Daoy (cell line): ENCODE measurements at regions not wholly inside any gene's neighbourhood (a gene's known extent, or its start where the extent isn't known, plus 50 kb on each side); places are given as distances from the start of the nearest gene placed in this dataset.
"Not testable (repeated sequence)": the region's sequence is repeated elsewhere in the genome, so short reads cannot be mapped to it uniquely, and the experiment has no call there.

ENCODE experiments used
- DNase-seq: peaks from one replicate; pipeline ENCODE4 v3.0.0-alpha.2; 2015; ENCODE audit warnings: low read depth

DNA sequence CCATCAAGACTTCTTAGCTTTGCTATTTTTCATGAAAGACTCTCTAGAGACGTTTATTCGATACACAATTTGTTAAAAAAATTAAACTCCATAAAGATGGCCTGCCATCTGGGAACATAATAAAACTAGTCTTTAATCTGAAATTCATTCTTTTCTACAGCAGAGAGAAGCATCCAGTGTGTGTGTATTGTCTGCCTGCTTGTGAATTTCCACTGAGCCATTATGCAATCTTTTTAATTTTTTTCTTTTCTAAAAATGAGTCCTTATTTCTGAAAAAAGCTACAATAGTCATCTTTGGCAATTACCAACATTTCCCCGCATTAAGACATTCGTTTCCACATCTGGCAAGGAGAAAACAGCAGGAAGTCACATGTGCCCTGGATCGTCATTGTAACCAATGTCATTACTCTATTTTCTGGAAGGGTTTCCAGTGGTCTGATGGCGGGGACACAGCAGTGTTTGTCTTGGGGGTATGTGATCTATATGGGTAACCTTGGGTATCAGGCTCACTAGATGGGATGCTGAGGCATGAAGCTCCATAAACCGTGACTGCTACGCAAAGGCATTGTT is 263.1 kb downstream of the MSX2 start:
- DNase-seq = no peak

DNA sequence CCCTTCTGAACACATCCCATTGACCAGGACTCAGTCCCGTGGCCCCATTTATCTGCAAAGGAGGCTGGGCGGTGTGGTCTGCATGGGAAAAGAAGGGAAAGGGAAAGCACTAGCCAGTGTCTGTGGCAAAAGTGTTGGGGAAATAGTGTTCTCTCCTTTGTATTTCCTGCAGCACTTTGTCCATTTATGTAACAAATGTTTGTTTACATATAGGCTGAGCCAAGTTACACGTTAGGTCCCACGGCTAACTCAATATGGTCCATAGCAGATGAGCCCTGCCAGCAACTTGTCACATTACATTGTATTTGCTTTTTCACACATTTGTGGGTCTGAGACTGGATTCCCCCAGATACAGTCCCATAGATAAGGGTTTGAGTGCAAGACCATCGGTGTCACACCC is 260.5 kb downstream of the MSX2 start:
- no peak for DNase-seq

DNA sequence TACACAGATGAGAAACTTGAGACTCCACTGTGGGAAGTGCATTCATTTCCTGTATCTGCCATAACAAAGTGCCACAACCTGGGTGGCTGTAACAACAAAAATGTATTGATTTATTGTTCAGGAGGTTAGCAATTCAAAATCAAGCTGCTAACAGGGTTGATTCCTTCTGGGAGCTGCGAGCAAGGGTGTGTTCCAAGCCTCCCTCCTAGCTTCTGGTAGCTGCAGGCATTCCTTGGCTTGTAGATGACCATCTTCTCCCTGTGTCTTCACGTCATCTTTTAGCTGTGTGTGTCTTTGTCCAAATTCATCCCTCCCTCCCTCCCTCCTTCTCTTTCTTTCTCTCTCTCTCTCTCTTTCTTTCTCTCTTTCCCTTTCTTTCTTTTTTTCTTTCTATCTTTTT is 258.1 kb downstream of the MSX2 start:
- peak; percentile 24 for DNase-seq

DNA sequence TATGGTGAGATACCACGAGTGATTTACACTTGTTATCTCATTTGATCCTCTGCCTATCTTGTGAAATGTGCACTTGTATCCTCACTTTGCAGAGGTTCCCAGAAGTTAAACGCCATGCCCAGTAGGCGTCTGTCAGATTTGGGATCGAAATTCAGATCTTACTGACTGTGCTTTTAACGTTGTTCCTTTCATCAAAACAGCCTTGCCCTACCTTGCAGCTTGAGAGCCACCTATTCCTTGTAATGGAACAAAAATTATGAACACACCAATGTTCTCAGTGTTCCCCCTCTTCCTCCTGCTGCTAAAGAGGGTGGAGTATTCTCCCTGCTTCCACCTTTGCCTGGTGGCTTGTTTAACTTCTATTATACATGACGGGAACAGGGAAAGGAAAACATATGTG is 257.0 kb downstream of the MSX2 start:
- DNase-seq = no peak

DNA sequence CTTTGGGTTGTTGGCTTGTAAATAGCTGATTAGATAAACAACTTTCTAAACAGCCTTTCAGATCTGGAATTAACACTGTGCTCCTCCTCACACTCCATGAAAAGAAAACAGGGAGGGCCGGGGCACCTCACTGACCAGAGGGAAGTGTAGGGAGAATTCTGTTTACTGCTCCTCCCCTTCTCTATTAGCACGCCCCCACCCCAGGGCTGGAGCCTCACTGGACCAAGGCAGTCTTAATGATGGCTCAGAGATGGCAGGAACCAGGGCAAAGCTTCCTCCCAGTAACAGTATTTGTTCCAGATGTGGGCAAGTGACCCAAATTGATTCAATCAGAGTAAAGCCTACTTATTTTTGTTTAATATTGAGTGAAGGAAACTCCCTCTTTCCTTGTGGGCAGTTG is 256.6 kb downstream of the MSX2 start:
- no peak for DNase-seq

DNA sequence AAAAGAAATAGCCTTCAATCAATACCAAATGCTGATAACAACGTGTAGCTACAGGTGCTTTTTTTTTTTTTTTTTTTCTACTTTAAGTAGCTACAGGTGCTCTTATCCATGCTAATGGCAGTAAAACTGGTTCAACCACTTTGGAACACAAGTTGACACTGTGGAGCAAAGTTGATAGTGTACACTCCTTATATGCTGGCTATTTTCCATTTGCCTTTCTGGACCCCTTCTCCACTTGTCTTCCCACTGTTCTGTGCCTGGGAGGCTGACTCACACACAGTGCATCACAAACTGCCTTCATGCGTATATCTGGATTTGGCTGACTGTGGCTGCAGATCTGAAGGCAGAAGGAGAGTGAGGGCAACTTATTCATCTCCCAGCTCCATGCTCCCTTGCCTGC is 247.9 kb downstream of the MSX2 start:
- no peak for DNase-seq

DNA sequence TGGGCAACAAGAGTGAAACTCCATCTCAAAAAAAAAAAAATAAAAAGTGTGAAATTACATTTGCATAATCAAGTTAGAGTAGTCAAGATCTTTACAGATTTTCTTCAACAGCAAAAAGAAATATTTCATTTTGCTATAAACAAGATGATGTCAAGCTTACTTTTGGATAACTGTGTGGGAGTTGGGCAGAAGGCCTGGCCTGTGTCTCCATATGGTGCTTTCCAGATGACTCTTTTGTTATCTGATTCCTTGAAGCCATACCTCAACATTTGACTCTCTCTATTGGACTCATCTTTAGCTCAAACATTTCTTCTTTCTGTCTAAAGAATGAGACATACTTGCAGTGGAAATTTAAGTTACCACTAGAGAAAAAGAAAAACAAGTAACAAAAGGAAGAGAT is 246.8 kb downstream of the MSX2 start:
- DNase-seq = no peak

DNA sequence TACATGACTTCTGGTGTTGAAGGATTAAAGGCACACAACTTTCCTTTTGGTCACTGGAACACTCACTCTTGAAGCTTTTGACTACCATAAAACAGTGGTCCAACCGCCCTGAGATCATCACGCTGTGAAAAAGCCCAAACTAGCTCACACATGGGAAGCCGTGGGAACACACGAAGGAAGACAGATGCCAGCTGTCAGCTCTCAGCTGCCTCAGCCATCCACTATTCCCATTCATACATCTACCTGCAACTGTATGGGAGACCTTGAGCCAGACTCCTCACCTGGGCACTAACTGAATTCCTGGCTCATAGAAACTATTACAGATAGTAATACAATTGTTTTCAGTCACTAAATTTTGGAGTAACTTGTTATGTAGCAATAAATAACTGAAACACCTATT is 246.1 kb downstream of the MSX2 start:
- no peak for DNase-seq

DNA sequence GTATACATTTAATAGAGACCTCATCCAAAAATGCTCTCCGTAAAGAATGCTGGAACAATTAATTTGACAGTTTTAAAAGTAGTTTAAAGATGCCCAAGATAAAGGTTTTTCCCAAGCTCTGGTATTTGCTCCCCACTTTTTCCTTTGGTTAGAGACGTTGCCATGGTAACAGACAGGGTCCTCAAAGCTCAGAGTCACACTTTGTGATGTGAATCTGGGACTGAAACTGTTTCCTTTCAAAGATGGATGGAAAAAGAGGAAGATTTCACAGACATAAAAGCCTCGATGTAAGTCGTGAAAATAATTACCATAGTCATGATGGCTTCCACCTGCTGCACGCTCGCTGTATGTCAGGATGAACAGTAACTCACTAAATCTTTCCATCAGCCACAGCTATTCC is 229.5 kb downstream of the MSX2 start:
- DNase-seq = no peak

DNA sequence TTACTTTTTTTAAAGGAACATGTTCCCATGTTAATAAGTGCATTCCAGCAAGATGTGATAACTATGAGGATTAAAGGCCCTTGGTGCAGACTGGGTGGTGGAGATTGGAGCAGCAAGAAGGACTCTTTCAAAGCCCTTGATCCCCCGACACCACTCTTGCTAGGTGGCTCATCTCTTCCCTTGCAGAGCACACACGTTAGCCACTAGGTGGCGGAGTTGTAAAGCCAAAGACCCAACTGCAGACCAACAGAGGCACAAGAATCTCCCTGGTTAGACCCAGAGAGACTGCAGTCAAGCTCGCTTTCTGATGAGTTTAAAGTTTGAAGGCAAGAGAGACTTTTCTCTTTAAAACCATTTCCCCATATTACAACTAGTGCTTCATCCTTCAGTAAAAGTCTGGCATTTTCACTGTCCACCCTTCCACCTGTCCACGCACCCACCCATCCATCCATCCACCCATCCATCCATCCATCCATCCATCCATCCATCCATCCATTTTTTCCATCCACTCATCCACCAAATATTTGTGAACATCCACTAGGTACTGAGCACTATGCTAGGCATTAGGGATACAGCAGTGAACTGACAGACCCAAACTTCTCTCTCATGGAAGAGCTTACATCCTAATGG is 226.9 kb downstream of the MSX2 start:
- peak; percentile 85 for DNase-seq

DNA sequence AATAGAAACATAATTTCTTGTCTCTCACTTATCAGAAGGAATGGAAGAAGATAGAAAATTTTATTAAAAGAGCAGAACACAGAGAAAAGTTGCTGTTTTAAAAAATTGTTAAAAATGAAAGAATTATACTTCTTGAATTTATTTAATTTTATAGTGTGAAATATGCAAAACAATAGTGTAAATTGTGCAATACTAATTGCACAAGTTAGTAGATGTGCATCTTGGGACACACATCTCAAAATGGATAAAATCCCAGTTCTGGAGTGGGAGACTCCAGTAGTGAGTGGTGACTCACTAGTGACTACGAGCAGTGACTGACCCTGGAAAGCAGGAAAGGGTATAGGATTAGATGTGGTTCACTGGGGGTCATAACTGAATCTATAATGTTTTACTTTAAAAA is 223.2 kb downstream of the MSX2 start:
- peak; percentile 14 for DNase-seq

DNA sequence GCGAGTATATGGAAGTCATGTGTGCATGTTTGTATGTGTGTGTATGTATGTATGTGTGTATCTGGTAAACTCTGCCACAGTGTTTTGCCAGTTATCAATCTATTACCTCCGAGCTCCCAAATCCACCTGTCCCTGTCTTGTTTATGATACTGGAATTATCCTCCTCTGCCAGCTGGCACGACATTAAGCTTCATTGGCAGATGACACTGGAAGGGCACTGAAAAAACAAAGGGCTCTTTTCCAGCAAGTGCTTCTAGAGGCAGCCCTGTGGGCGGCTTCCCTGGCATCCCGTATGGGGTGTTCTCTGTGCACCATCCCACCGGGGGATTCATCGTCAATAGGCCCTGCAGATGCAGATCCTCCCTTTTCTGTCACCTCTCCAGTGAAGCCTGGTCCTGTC is 221.5 kb downstream of the MSX2 start:
- DNase-seq = no peak

DNA sequence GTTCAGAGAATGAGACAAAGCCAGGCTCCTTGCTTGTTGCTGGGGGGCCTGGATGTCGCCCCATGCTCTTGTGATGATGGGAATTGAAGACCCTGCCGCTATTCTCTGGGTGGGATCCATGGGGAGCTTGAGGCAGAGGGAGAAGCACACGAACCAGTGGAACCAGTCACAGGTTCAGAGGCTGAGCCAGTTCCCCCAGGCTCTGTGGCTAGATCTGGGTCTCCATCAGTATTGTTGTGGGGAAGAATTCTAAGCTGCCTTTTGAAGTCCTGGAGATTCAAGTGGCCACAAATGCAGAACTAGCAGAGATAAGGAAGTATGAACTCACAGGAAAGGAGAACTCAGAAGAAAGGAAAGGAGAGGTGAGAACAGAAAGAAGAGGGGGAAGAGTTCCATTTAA is 219.4 kb downstream of the MSX2 start:
- no peak for DNase-seq

DNA sequence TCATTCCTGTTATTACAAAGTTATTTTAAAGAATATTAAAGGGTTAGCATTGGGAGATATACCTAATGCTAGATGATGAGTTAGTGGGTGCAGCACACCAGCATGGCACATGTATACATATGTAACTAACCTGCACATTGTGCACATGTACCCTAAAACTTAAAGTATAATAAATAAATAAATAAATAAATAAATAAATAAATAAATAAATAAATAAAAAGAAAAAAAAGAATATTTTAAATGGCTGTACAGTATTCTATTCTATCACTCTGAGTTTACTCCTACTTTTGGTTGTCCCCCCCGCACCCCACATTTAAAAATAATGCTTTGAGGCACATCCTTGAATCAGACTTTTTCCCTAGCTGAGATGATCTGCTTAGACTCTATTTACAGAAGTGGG is 218.6 kb downstream of the MSX2 start:
- not testable (repeated sequence) for DNase-seq

DNA sequence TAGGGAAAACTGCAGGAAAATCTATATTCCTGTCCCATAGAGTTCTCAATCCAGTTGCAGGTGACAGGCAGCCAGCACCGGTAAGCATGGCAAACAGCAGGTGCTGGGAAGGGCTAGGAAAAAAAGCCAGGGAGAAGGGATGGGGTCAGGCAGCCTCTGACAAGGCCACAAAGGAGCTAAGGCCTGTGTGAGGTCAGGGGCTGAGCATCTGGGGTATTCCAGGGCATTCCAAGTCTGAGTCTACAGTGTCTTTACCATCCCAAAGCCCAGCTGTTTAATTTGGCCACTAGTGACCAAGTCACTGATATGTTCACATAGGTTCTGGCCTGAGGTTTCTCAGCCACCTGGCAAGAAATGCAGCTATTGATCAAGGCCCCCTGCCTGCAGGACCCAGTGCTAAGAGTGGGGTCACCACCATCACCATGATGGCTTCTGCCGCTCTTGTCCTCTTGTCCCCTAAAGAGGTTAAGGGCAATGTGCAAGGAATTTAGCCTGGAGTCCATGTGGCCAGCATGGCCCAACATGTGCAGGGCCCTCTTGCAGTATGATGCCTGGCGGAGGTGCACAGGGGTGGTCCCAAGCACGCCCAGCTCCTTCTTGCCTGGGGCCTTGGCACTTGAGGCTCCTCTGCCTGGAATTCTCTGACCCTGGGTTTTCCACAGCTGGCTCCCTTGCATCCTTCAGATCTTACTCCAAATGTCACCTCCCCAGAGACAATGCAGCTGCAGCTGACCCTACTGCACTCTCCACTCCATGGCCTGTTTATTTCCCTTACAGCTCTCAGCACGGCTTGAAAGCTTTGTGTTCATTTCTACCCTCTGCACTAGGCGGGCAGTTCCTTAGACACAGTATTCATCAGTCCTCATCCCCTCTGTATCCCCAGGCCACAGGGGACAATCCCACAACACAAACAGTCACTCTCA is 213.1 kb downstream of the MSX2 start:
- DNase-seq = no peak

DNA sequence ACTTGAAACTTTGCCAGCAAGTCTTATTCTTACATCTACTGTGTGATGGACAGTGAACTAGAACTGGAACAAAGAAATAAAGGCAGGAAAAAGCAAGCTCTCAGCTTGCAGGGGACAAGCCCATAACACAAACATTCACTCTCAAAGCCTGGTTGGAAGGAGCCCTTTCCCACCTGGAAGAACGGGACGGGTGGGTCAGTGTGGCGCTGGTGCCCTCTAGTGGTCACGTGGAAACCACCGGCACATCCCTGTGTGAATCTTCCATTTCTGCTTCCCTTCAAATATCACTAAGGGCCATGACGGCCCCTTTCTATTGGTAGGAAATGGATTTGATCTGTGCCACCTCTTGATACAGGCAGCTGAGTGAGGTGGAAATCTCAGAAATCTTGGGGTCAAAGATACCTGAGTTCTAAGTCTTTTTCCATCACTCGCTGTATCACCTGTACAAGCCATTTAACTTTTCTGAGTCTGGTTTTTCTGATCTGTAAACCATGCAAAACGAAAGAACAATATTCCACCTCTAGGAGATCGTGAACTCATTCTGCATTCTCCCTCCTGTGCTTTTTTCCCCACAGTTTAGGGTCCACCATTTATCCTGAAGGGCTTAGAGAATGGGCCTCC is 211.6 kb downstream of the MSX2 start:
- DNase-seq = peak; percentile 80

DNA sequence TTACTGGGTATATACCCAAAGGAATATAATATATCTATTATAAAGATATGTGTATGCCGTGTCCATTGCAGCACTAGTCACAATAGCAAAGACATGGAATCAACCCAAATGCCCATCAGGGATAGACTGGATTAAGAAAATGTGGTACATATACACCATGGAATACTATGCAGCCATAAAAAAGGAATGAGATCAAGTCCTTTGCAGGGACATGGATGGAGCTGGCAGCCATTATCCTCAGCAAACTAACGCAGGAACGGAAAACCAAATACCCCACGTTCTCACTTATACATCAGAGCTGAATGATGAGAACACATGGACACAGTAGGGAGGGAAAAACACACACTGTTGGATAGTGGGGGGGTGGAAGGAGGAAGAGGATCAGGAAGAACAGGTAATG is 206.7 kb downstream of the MSX2 start:
- DNase-seq = not testable (repeated sequence)

DNA sequence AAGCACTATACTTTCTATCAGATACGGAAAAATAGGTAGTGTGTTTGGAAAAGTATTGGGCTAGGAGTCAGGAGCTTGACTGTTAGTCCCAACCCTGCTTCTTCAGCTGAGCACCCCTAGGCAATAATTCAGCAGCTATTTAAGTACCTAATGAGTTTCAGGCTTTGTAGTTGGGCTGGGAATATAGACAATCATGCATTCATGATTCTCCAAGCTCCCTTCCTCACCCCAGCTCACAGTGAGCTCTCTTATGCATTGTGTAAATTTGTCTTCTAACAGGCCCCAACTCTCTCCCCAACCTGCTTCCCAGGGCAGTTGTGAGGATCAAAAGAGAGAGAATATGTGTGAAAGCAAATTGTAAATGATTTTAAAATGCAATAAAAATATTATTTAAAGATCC is 201.2 kb downstream of the MSX2 start:
- no peak for DNase-seq

DNA sequence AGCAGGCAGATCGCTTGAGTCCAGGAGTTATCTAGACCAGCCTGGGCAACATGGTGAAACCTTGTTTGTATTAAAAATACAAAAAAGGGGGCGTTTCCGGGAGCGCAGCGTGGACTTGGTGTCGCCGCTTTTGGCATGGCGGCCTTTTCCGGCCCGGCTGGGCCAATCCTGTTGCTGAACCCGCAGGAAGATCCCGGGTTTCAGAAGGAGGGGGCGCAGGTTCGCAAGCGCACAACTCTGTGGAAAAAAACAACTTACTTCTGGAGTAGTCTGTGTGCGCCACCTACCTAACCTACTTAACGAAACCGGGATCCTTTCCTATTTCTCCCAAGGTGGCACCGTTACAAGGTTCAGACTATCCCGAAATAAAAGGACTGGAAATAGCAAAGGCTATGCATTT is 198.6 kb downstream of the MSX2 start:
- DNase-seq = peak; percentile 26

DNA sequence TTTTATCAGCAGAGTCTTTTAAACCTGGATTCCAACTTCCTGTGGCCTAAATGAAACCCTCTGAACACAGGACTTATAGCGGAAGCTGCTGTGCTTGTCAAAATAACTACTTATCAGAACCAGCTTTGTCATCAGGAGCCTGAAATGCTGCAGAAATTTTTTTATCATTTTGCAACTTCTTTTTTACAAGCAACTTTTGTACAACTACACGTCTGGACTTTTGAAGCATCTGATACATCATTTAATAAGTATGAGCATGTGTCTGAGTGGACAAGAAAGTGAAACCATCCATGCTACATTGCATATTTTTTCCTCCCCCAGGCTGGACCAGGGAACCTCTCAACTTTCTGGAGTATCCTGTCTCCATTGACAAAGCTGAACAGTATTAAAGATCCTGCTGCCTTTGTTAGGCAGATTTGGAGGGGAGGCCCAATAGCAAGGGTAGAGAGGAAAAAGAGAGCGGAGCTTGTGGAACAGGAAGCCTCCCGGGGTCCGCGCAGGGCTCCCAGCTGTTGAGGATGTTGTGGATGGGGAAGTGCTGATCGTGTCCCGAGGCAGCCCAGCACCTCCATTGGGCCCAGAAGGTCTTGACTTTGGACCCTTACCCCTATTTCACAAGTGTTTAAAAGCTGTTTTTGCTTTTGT is 196.6 kb downstream of the MSX2 start:
- no peak for DNase-seq

DNA sequence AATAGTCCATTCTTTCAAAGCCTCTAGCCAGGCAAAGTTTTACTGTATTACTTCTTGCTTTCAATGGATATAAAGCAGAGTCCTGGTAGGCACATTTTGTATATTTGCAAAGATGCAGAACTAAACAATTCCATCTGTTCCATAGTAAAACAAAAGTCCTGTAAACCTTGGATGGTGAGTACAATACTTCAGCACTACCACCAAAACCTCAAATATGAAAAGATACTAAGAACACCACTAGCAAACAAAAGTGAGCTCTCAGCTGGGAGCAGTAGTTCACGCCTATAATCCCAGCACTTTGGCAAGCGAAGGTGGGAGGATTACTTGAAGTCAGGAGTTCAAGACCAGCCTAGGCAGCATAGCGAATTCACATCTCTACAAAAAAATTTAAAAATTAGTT is 195.0 kb downstream of the MSX2 start:
- no peak for DNase-seq

DNA sequence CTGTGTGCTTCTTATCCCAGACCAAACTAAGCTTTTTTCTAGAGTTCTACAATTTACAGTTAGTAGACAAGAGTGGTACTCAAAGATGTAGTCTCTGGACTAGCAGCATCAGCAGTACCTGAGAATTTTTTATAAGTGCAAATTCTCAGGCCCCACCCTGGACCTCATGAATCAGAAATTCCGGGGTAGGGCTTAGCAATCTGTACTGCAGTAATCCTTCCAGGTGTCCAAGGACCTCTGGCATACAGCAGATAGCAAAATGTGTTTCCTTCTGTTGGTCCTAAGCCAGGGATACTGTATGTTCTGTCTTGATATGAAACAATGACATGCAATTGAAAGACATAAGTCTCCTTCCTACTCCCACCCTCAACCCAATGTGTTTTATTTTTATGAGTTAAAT is 194.3 kb downstream of the MSX2 start:
- no peak for DNase-seq
